Transverse colon (tissue), 4 donors: ENCODE measurements at regions not wholly inside any gene's neighbourhood (a gene's known extent, or its start where the extent isn't known, plus 50 kb on each side); places are given as distances from the start of the nearest gene placed in this dataset.

Experiments
- DNase-seq: peaks from one replicate; pipeline ENCODE4 v3.0.0-alpha.2; 2019
- H3K27ac ChIP-seq, 4 donors: fragments of 200-600 bp; sonication (generic); 2 replicates each; pipeline ENCODE4 v1.5.1; 2016 to 2018; ENCODE audit warnings: inconsistent platforms in 4 of 4
- H3K27me3 ChIP-seq: fragments of 200-600 bp; sonication (generic); 2 replicates; pipeline ENCODE4 v1.5.1; 2017; ENCODE audit warnings: inconsistent platforms
- H3K36me3 ChIP-seq, 4 donors: fragments of 200-600 bp; sonication (generic); 2 replicates each; pipeline ENCODE4 v1.5.1; 2017 to 2019; ENCODE audit warnings: inconsistent platforms in 4 of 4
- H3K4me1 ChIP-seq, 4 donors: fragments of 200-600 bp; sonication (generic); 2 replicates each; pipeline ENCODE4 v1.5.1; 2017 to 2020; ENCODE audit warnings: inconsistent platforms in 4 of 4
- H3K4me3 ChIP-seq, 4 donors: fragments of 200-600 bp; sonication (generic); 1 replicate in 1 of 4; 2 replicates in 3 of 4; pipeline versions ENCODE4 v1.5.1 to v1.6.1; 2017 to 2019; ENCODE audit warnings: inconsistent platforms in 4 of 4
- H3K9me3 ChIP-seq, 2 donors: fragments of 200-600 bp; sonication (generic); 2 replicates each; pipeline ENCODE4 v1.5.1; 2017 to 2019; ENCODE audit warnings: inconsistent platforms in 2 of 2
- CTCF ChIP-seq, 5 experiments: fragments of 200-600 bp in 3 of 5; fragments of 450-650 bp in 2 of 5; sonication (generic) in 3 of 5; IDR thresholded peaks; 1 replicate in 2 of 5; 2 replicates in 3 of 5; pipeline ENCODE4 v1.5.1; 2016 to 2017; ENCODE audit warnings: antibody characterized with exemption in 5 of 5, inconsistent platforms in 3 of 5, mild to moderate bottlenecking in 2 of 5, moderate library complexity in 1 of 5
- EP300 ChIP-seq: sonication (generic); formaldehyde crosslinking; IDR thresholded peaks from one replicate; pipeline ENCODE4 v1.6.1; 2017; ENCODE audit warnings: antibody characterized with exemption, low read depth
- POLR2A ChIP-seq: fragments of 450-650 bp; IDR thresholded peaks from one replicate; pipeline ENCODE4 v1.6.1; 2016; ENCODE audit warnings: antibody characterized with exemption, mild to moderate bottlenecking, moderate library complexity
- POLR2AphosphoS5 ChIP-seq, 3 donors: sonication (generic); formaldehyde crosslinking; IDR thresholded peaks; one replicate each; pipeline ENCODE4 v1.6.1; 2016; ENCODE audit warnings: antibody characterized with exemption in 3 of 3
- WGBS, 2 donors: methylation state at CpG; one replicate each; pipeline ENCODE4 v1.1.5; 2018; ENCODE audit warnings: low coverage in 1 of 2; 5-methylcytosine and 5-hydroxymethylcytosine counted together
- in situ Hi-C, 4 donors: fragments of 200-750 bp; cut with MboI; loops; one replicate each; pipeline versions ENCODE4 v1.15.0 to v1.15.1; 2017; ENCODE audit warnings: low sequenced_read_pairs in 3 of 4, low pct_ligation_motif_present in 1 of 4, low pct_unique_long_range_greater_than_20kb in 1 of 4
- intact Hi-C: fragments of 100-400 bp; cut with DNase I; formaldehyde crosslinking; loops from one replicate; pipeline ENCODE4 v1.15.1; 2023; ENCODE audit warnings: low total_unique reads

DNA sequence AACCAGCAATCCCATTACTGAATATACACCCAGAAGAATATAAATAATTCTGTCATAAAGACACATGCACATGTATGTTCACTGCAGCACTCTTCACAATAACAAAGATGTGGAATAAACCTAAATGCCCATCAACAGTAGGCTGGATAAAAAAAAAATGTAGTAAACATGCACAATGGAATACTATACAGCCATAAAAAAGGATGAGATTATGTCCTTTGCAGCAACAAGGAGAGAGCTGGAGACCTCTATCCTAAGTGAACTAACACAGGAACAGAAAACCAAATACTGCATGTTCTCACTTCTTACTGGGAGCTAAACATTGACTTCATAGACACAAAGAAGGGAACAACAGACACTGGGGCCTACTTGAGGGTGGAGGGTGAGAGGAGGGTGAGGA lies 2067.7 kb downstream of the ARAP2 start:
- Histone ChIP-seq H3K9me3 (peaks cover 0 to 3% of the 10 kb centered on the region in 2 donors), H3K27me3 (no peaks in the 10 kb centered on the region), H3K4me3 (no peak overlapping the region), H3K4me1 (no peaks in the 10 kb centered on the region), H3K27ac (no peak overlapping the region), H3K36me3 (no peaks in the 10 kb centered on the region)
- TF ChIP-seq EP300 (no peak), POLR2AphosphoS5 (IDR thresholded peaks at IDR 0.05) (no peak), CTCF (IDR thresholded peaks at IDR 0.05) (no peak), POLR2A (no peak)
- intact Hi-C loops: no loop called here
- in situ Hi-C loops: no loop called here
- no peak for DNase-seq

GRCh38 chr4:34178476-34178875 lies 2065.8 kb downstream of the ARAP2 start:
- TF ChIP-seq CTCF (IDR thresholded peaks at IDR 0.05): no peak
- no peak for TF ChIP-seq POLR2A
- TF ChIP-seq EP300: no peak
- no peak for TF ChIP-seq POLR2AphosphoS5 (IDR thresholded peaks at IDR 0.05)
- Histone ChIP-seq H3K9me3 (peaks cover 0 to 3% of the 10 kb centered on the region in 2 donors), H3K4me3 (no peak overlapping the region), H3K36me3 (no peaks in the 10 kb centered on the region), H3K27me3 (no peaks in the 10 kb centered on the region), H3K27ac (no peak overlapping the region), H3K4me1 (no peaks in the 10 kb centered on the region)
- DNase-seq: no peak
- intact Hi-C loops (no loop called here), in situ Hi-C loops (no loop called here)

- Histone ChIP-seq H3K27me3 (no peaks in the 10 kb centered on the region), H3K9me3 (peaks cover 0 to 3% of the 10 kb centered on the region in 2 donors), H3K4me3 (no peak overlapping the region), H3K36me3 (no peaks in the 10 kb centered on the region), H3K27ac (no peak overlapping the region), H3K4me1 (no peaks in the 10 kb centered on the region)
- 79 to 80% methylated on average over 1 to 2 of the region's 2 CpGs for WGBS, 2 donors
- DNase-seq: no peak
- TF ChIP-seq POLR2A (no peak), EP300 (no peak), POLR2AphosphoS5 (IDR thresholded peaks at IDR 0.05) (no peak), CTCF (IDR thresholded peaks at IDR 0.05) (no peak)
- in situ Hi-C loops: no loop called here
- intact Hi-C loops: no loop called here
Observed at GRCh38 chr4:34181311-34181841, 2062.9 kb downstream of the ARAP2 start.

GRCh38 chr4:34181891-34182290 lies 2062.4 kb downstream of the ARAP2 start:
- Histone ChIP-seq H3K27me3 (no peaks in the 10 kb centered on the region), H3K4me3 (no peak overlapping the region), H3K36me3 (no peaks in the 10 kb centered on the region), H3K9me3 (no peaks in the 10 kb centered on the region), H3K27ac (no peak overlapping the region), H3K4me1 (no peaks in the 10 kb centered on the region)
- DNase-seq: no peak
- WGBS, 2 donors: 48 to 58% methylated on average over 2 of the region's 2 CpGs
- TF ChIP-seq EP300 (no peak), POLR2AphosphoS5 (IDR thresholded peaks at IDR 0.05) (no peak), CTCF (IDR thresholded peaks at IDR 0.05) (no peak), POLR2A (no peak)
- intact Hi-C loops (no loop called here), in situ Hi-C loops (no loop called here)
